SK-N-SH treated with all-trans-retinoic acid at 6 μM for 48 hours (cell line): ENCODE measurements at regions not wholly inside any gene's neighbourhood (a gene's known extent, or its start where the extent isn't known, plus 50 kb on each side); places are given as distances from the start of the nearest gene placed in this dataset.

ENCODE experiments used
- ATAC-seq: fragments of 200-7000 bp; cut with Tn5 transposase; 3 replicates; pipeline ENCODE4 v1.9.1; 2020; ENCODE audit warnings: mild to moderate bottlenecking, moderate library complexity
- ARNTL ChIP-seq: fragments of 450-650 bp; formaldehyde crosslinking; IDR thresholded peaks from 2 replicates; pipeline ENCODE4 v1.5.0; 2020; ENCODE audit warnings: low read depth, mild to moderate bottlenecking, moderate library complexity, borderline replicate concordance
- BACH2 ChIP-seq: fragments of 250-450 bp; sonication (Bioruptor Pico); IDR thresholded peaks from 2 replicates; pipeline ENCODE4 v1.9.0; 2021; ENCODE audit warnings: mild to moderate bottlenecking, borderline replicate concordance
- CSDC2 ChIP-seq: fragments of 250-450 bp; sonication (Bioruptor Pico); IDR thresholded peaks from 2 replicates; pipeline ENCODE4 v1.5.0; 2020; ENCODE audit warnings: mild to moderate bottlenecking, moderate library complexity
- CSRNP3 ChIP-seq: fragments of 250-450 bp; sonication (Bioruptor Pico); IDR thresholded peaks from 2 replicates; pipeline ENCODE4 v1.5.1; 2021; ENCODE audit warnings: mild to moderate bottlenecking, moderate library complexity
- ESRRG ChIP-seq: fragments of 250-450 bp; sonication (Bioruptor Pico); IDR thresholded peaks from 2 replicates; pipeline ENCODE4 v1.6.1; 2021; ENCODE audit warnings: mild to moderate bottlenecking
- GLIS3 ChIP-seq: fragments of 250-450 bp; sonication (Bioruptor Pico); IDR thresholded peaks from 2 replicates; pipeline ENCODE4 v1.5.0; 2020; ENCODE audit warnings: mild to moderate bottlenecking, moderate library complexity
- ISL1 ChIP-seq: fragments of 250-450 bp; sonication (Bioruptor Pico); IDR thresholded peaks from 2 replicates; pipeline ENCODE4 v2.1.2; 2022; ENCODE audit warnings: mild to moderate bottlenecking, moderate library complexity
- OSR1 ChIP-seq: fragments of 250-450 bp; sonication (Bioruptor Pico); IDR thresholded peaks from 2 replicates; pipeline ENCODE4 v1.8.0; 2022; ENCODE audit warnings: moderate library complexity, mild to moderate bottlenecking, inconsistent platforms
- PPARA ChIP-seq: fragments of 250-450 bp; sonication (Bioruptor Pico); IDR thresholded peaks from 2 replicates; pipeline ENCODE4 v1.5.0; 2020; ENCODE audit warnings: mild to moderate bottlenecking, borderline replicate concordance
- RARB ChIP-seq: fragments of 250-450 bp; sonication (Bioruptor Pico); IDR thresholded peaks from 2 replicates; pipeline ENCODE4 v1.8.0; 2021; ENCODE audit warnings: mild to moderate bottlenecking, moderate library complexity
- SNAI2 ChIP-seq: fragments of 250-450 bp; sonication (Bioruptor Pico); IDR thresholded peaks from 2 replicates; pipeline ENCODE4 v1.5.0; 2020; ENCODE audit warnings: mild to moderate bottlenecking, moderate library complexity
- TOX ChIP-seq: fragments of 250-450 bp; sonication (Bioruptor Pico); IDR thresholded peaks from 2 replicates; pipeline ENCODE4 v1.8.0; 2021; ENCODE audit warnings: mild to moderate bottlenecking, moderate library complexity, borderline replicate concordance
- TSHZ2 ChIP-seq: fragments of 250-450 bp; sonication (Bioruptor Pico); IDR thresholded peaks from 2 replicates; pipeline ENCODE4 v1.5.0; 2020; ENCODE audit warnings: mild to moderate bottlenecking, moderate library complexity
- ZC3H10 ChIP-seq: fragments of 250-450 bp; sonication (Bioruptor Pico); IDR thresholded peaks from 2 replicates; pipeline ENCODE4 v1.5.1; 2021; ENCODE audit warnings: mild to moderate bottlenecking, moderate library complexity
- ZFP3 ChIP-seq: fragments of 250-450 bp; sonication (Bioruptor Pico); IDR thresholded peaks from 2 replicates; pipeline ENCODE4 v1.5.0; 2020; ENCODE audit warnings: mild to moderate bottlenecking, moderate library complexity
- ZFP30 ChIP-seq: fragments of 450-650 bp; formaldehyde crosslinking; IDR thresholded peaks from 2 replicates; pipeline ENCODE4 v1.5.0; 2022; ENCODE audit warnings: mild to moderate bottlenecking, moderate library complexity
- ZNF565 ChIP-seq: fragments of 450-650 bp; formaldehyde crosslinking; conservative IDR thresholded peaks from 2 replicates; pipeline ENCODE4 v1.5.0; 2020; ENCODE audit warnings: low read depth, mild to moderate bottlenecking, moderate library complexity
- ZNF70 ChIP-seq: fragments of 450-650 bp; formaldehyde crosslinking; IDR thresholded peaks from 2 replicates; pipeline ENCODE4 v1.5.0; 2020; ENCODE audit warnings: mild to moderate bottlenecking, moderate library complexity
- ZNF8 ChIP-seq: fragments of 450-650 bp; formaldehyde crosslinking; IDR thresholded peaks from 2 replicates; pipeline ENCODE4 v1.5.0; 2020; ENCODE audit warnings: mild to moderate bottlenecking, moderate library complexity
- TF ChIP-seq, protein P1 (sequence below): fragments of 250-450 bp; sonication (Bioruptor Pico); IDR thresholded peaks from 2 replicates; pipeline ENCODE4 v1.8.0; 2021; ENCODE audit warnings: low read depth, mild to moderate bottlenecking, moderate library complexity, borderline replicate concordance
- TF ChIP-seq, protein P2 (sequence below): fragments of 250-450 bp; sonication (Bioruptor Pico); IDR thresholded peaks from 2 replicates; pipeline ENCODE4 v1.8.0; 2020; ENCODE audit warnings: mild to moderate bottlenecking, moderate library complexity, borderline replicate concordance

- ATAC-seq = no peak
- no peak for TF ChIP-seq ZFP30 (CRISPR knock-in tag)
Measured at GRCh38 chr6:109891924-109892323, 86.2 kb upstream of the GPR6 start.

DNA sequence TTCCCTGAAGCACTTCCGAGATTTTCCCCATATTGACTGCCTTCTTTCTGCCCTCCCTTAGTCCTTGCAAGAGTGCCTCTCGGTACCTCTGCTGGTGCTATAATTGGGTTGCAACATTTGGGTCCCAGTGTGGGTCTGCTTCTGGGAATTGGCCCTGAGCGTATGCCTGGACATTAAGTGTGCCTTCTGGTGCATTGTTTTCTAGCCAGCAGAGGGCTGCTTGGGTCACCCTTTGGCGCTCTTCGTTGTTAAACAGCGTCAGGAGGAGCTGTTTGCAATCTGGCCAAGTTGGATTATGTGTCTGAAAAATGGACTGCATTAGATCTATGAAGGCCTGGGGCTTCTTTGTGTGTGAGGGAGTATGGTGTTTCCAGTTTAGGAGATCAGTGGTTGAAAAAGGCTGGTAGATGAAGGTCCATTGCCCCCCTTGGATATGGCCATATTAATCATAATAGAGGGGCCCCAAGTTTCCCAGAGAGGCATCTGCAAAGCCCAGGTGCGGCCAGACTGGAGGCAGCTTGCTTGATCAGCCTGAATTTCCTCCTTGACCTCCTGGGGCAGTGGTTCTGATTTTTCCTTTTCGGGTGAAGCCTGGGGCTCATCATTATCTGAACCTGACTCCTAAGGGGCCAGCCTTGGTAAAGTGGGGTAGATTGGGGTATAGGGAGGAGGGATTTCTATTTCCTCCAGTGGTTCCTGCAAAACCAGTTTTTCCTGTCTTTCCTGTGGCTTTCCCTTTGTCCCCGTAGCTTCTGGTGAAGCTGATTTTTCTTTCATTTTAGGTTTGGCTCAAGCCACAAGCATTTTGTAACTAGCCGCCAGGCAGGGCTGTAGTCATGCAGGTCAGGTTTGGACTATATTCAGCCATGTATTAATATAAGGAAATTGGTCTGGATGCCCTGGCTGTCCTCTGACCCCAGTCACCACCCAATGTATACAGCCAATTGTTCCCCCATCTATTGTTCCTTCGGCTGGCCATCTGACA lies 85.4 kb upstream of the GPR6 start:
- TF ChIP-seq ZFP30 (CRISPR knock-in tag) (no peak), ZFP3 (CRISPR knock-in tag) (no peak), RARB (no peak), CSRNP3 (CRISPR knock-in tag) (no peak)
- TF ChIP-seq, all 23 proteins: peak for 0
- ATAC-seq = no peak

DNA sequence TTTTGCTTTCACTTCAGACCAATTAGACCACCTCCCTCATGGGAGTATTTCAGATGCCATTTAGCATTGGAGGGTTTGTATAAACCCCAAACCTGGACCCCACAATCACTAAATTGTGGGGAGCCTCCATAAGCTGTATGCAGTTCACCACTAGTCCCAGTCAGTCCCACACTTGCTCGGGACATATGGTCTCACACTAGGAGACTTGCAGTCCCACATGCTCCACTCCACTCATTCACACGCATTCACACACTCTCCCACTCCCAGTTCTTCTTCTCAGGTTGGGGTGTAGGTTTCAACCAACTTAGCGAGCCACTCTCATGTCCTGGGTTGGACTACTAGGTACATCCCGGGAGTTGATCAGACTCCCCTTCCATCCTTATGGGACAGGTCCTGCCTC lies 84.5 kb upstream of the GPR6 start:
- no peak for ATAC-seq
- no peak for TF ChIP-seq ZC3H10 (CRISPR knock-in tag)
- no peak for TF ChIP-seq CSRNP3 (CRISPR knock-in tag)
- TF ChIP-seq RARB = no peak
- TF ChIP-seq TOX (CRISPR knock-in tag) = no peak
- TF ChIP-seq ISL1 = no peak
- TF ChIP-seq, protein P1, sequence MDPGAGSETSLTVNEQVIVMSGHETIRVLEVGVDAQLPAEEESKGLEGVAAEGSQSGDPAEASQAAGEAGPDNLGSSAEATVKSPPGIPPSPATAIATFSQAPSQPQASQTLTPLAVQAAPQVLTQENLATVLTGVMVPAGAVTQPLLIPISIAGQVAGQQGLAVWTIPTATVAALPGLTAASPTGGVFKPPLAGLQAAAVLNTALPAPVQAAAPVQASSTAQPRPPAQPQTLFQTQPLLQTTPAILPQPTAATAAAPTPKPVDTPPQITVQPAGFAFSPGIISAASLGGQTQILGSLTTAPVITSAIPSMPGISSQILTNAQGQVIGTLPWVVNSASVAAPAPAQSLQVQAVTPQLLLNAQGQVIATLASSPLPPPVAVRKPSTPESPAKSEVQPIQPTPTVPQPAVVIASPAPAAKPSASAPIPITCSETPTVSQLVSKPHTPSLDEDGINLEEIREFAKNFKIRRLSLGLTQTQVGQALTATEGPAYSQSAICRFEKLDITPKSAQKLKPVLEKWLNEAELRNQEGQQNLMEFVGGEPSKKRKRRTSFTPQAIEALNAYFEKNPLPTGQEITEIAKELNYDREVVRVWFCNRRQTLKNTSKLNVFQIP (CRISPR knock-in tag) = no peak
- TF ChIP-seq CSDC2 (CRISPR knock-in tag) = no peak
- TF ChIP-seq SNAI2 (CRISPR knock-in tag) = no peak
- no peak for TF ChIP-seq ZNF565
- no peak for TF ChIP-seq OSR1 (CRISPR knock-in tag)
- TF ChIP-seq ZNF8 = no peak
- TF ChIP-seq BACH2 (CRISPR knock-in tag) = no peak
- TF ChIP-seq ZFP3 (CRISPR knock-in tag) = no peak
- TF ChIP-seq ARNTL (CRISPR knock-in tag) = no peak
- no peak for TF ChIP-seq ZFP30 (CRISPR knock-in tag)
- TF ChIP-seq ZNF70 (CRISPR knock-in tag) = no peak
- no peak for TF ChIP-seq ESRRG (CRISPR knock-in tag)
- TF ChIP-seq GLIS3 = no peak
- no peak for TF ChIP-seq PPARA

DNA sequence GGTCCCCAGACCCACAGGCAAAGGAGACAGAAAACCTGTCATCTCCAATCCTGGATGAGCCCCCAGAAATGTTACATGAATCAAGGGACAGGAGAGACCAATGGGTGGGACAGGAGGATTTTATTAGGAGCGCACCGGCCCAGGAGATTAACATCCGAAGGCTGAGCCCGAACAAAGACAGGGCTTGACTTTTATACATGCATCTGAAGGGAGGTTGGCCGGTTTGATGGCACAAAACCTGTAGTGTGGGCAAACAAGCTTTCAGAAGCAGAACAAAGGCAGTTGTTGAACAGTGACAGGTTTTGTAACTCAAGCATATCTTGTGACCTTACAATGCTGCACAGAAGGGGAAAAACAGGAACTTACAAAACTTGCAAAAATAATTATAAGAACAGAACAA lies 83.9 kb upstream of the GPR6 start:
- no peak for TF ChIP-seq ISL1
- TF ChIP-seq RARB = no peak
- no peak for TF ChIP-seq TSHZ2 (CRISPR knock-in tag)
- TF ChIP-seq, protein P2, sequence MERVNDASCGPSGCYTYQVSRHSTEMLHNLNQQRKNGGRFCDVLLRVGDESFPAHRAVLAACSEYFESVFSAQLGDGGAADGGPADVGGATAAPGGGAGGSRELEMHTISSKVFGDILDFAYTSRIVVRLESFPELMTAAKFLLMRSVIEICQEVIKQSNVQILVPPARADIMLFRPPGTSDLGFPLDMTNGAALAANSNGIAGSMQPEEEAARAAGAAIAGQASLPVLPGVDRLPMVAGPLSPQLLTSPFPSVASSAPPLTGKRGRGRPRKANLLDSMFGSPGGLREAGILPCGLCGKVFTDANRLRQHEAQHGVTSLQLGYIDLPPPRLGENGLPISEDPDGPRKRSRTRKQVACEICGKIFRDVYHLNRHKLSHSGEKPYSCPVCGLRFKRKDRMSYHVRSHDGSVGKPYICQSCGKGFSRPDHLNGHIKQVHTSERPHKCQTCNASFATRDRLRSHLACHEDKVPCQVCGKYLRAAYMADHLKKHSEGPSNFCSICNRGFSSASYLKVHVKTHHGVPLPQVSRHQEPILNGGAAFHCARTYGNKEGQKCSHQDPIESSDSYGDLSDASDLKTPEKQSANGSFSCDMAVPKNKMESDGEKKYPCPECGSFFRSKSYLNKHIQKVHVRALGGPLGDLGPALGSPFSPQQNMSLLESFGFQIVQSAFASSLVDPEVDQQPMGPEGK (CRISPR knock-in tag) = no peak
- no peak for TF ChIP-seq CSDC2 (CRISPR knock-in tag)
- TF ChIP-seq, all 23 proteins: peak for 0
- no peak for ATAC-seq
